Activated naive CD4-positive, alpha-beta T cell treated with anti-CD3 and anti-CD28 coated beads, Interleukin-2, amount 50 U/mL, for 24 hours (primary cell): ENCODE measurements at regions not wholly inside any gene's neighbourhood (a gene's known extent, or its start where the extent isn't known, plus 50 kb on each side); places are given as distances from the start of the nearest gene placed in this dataset.

Source experiments
- H3K27ac Mint-ChIP-seq: one replicate; pipeline ENCODE4 v1.8.0; 2021; ENCODE audit warnings: mild to moderate bottlenecking, mixed read lengths
- H3K27me3 Mint-ChIP-seq: one replicate; pipeline ENCODE4 v1.8.0; 2021; ENCODE audit warnings: mixed read lengths
- H3K36me3 Mint-ChIP-seq: one replicate; pipeline ENCODE4 v1.8.0; 2021; ENCODE audit warnings: mixed read lengths
- H3K4me1 Mint-ChIP-seq: one replicate; pipeline ENCODE4 v1.8.0; 2021; ENCODE audit warnings: mixed read lengths
- H3K4me3 Mint-ChIP-seq: one replicate; pipeline ENCODE4 v1.8.0; 2021; ENCODE audit warnings: mild to moderate bottlenecking, mixed read lengths
- H3K9me3 Mint-ChIP-seq: one replicate; pipeline ENCODE4 v1.8.0; 2021; ENCODE audit warnings: mixed read lengths

- Mint-ChIP-seq H3K27me3 (peaks cover 3% of the 10 kb centered on the region), H3K27ac (no peak overlapping the region)
These were observed 135.9 kb downstream of the PAH start for GRCh38 chr12:102781117-102781516.

GRCh38 chr12:102776041-102776440, 141.0 kb downstream of the PAH start:
- H3K36me3 Mint-ChIP-seq: no peaks in the 10 kb centered on the region
- no peaks in the 10 kb centered on the region for H3K4me1 Mint-ChIP-seq
- no peak overlapping the region for H3K4me3 Mint-ChIP-seq
- no peak overlapping the region for H3K27ac Mint-ChIP-seq
- H3K27me3 Mint-ChIP-seq: no peaks in the 10 kb centered on the region
- H3K9me3 Mint-ChIP-seq: no peaks in the 10 kb centered on the region

More at GRCh38 chr12:102781117-102781516, 135.9 kb downstream of the PAH start:
- no peaks in the 10 kb centered on the region for H3K36me3 Mint-ChIP-seq
- H3K4me3 Mint-ChIP-seq: no peak overlapping the region
- H3K4me1 Mint-ChIP-seq: no peaks in the 10 kb centered on the region
- no peaks in the 10 kb centered on the region for H3K9me3 Mint-ChIP-seq

GRCh38 chr12:102769323-102769916, 147.6 kb downstream of the PAH start:
- H3K9me3 Mint-ChIP-seq: no peaks in the 10 kb centered on the region
- no peak overlapping the region for H3K4me3 Mint-ChIP-seq
- H3K27me3 Mint-ChIP-seq: peaks cover 2% of the 10 kb centered on the region
- no peak overlapping the region for H3K27ac Mint-ChIP-seq
- no peaks in the 10 kb centered on the region for H3K36me3 Mint-ChIP-seq
- no peaks in the 10 kb centered on the region for H3K4me1 Mint-ChIP-seq

- peaks cover 6% of the 10 kb centered on the region for H3K27me3 Mint-ChIP-seq
- no peak overlapping the region for H3K4me3 Mint-ChIP-seq
These were observed 150.1 kb downstream of the PAH start for GRCh38 chr12:102766961-102767360.

GRCh38 chr12:102765736-102766135, 151.3 kb downstream of the PAH start:
- Mint-ChIP-seq H3K27ac (no peak overlapping the region), H3K4me3 (no peak overlapping the region), H3K27me3 (peaks cover 6% of the 10 kb centered on the region), H3K36me3 (no peaks in the 10 kb centered on the region), H3K9me3 (no peaks in the 10 kb centered on the region), H3K4me1 (no peaks in the 10 kb centered on the region)

More at GRCh38 chr12:102766961-102767360, 150.1 kb downstream of the PAH start:
- H3K9me3 Mint-ChIP-seq: no peaks in the 10 kb centered on the region
- no peaks in the 10 kb centered on the region for H3K4me1 Mint-ChIP-seq
- H3K27ac Mint-ChIP-seq: no peak overlapping the region
- H3K36me3 Mint-ChIP-seq: no peaks in the 10 kb centered on the region

- no peaks in the 10 kb centered on the region for H3K36me3 Mint-ChIP-seq
- H3K4me1 Mint-ChIP-seq: no peaks in the 10 kb centered on the region
- H3K27me3 Mint-ChIP-seq: peaks cover 6% of the 10 kb centered on the region
- H3K27ac Mint-ChIP-seq: no peak overlapping the region
- no peak overlapping the region for H3K4me3 Mint-ChIP-seq
- H3K9me3 Mint-ChIP-seq: no peaks in the 10 kb centered on the region
These were observed 153.6 kb downstream of the PAH start for GRCh38 chr12:102763471-102763870.

GRCh38 chr12:102763061-102763460, 154.0 kb downstream of the PAH start:
- Mint-ChIP-seq H3K27ac (no peak overlapping the region), H3K9me3 (no peaks in the 10 kb centered on the region), H3K36me3 (no peaks in the 10 kb centered on the region), H3K4me1 (no peaks in the 10 kb centered on the region), H3K27me3 (peaks cover 6% of the 10 kb centered on the region), H3K4me3 (no peak overlapping the region)

- no peak overlapping the region for H3K4me3 Mint-ChIP-seq
- H3K36me3 Mint-ChIP-seq: no peaks in the 10 kb centered on the region
- peaks cover 3% of the 10 kb centered on the region for H3K27me3 Mint-ChIP-seq
- no peaks in the 10 kb centered on the region for H3K9me3 Mint-ChIP-seq
- H3K27ac Mint-ChIP-seq: no peak overlapping the region
- no peaks in the 10 kb centered on the region for H3K4me1 Mint-ChIP-seq
These were observed 156.7 kb downstream of the PAH start for GRCh38 chr12:102760322-102760721.

- no peaks in the 10 kb centered on the region for H3K4me1 Mint-ChIP-seq
- no peak overlapping the region for H3K4me3 Mint-ChIP-seq
- H3K27ac Mint-ChIP-seq: no peak overlapping the region
- peaks cover 3% of the 10 kb centered on the region for H3K27me3 Mint-ChIP-seq
- H3K36me3 Mint-ChIP-seq: no peaks in the 10 kb centered on the region
- no peaks in the 10 kb centered on the region for H3K9me3 Mint-ChIP-seq
These were observed 157.6 kb downstream of the PAH start for GRCh38 chr12:102759466-102759865.

GRCh38 chr12:102757882-102758226, 159.2 kb downstream of the PAH start:
- no peaks in the 10 kb centered on the region for H3K36me3 Mint-ChIP-seq
- no peaks in the 10 kb centered on the region for H3K4me1 Mint-ChIP-seq
- no peak overlapping the region for H3K4me3 Mint-ChIP-seq
- no peaks in the 10 kb centered on the region for H3K27me3 Mint-ChIP-seq
- no peaks in the 10 kb centered on the region for H3K9me3 Mint-ChIP-seq
- H3K27ac Mint-ChIP-seq: no peak overlapping the region

GRCh38 chr12:102757154-102757881, 159.7 kb downstream of the PAH start:
- Mint-ChIP-seq H3K27ac (no peak overlapping the region), H3K36me3 (no peaks in the 10 kb centered on the region), H3K4me3 (no peak overlapping the region), H3K9me3 (no peaks in the 10 kb centered on the region), H3K27me3 (peaks cover under 1% of the 10 kb centered on the region), H3K4me1 (no peaks in the 10 kb centered on the region)

GRCh38 chr12:102756530-102756929, 160.5 kb downstream of the PAH start:
- Mint-ChIP-seq H3K4me3 (no peak overlapping the region), H3K27me3 (peaks cover 2% of the 10 kb centered on the region), H3K27ac (no peak overlapping the region), H3K36me3 (no peaks in the 10 kb centered on the region), H3K4me1 (no peaks in the 10 kb centered on the region), H3K9me3 (no peaks in the 10 kb centered on the region)

- no peaks in the 10 kb centered on the region for H3K9me3 Mint-ChIP-seq
- no peaks in the 10 kb centered on the region for H3K4me1 Mint-ChIP-seq
- H3K27ac Mint-ChIP-seq: no peak overlapping the region
- H3K27me3 Mint-ChIP-seq: peaks cover 2% of the 10 kb centered on the region
- H3K36me3 Mint-ChIP-seq: no peaks in the 10 kb centered on the region
- no peak overlapping the region for H3K4me3 Mint-ChIP-seq
These were observed 161.8 kb downstream of the PAH start for GRCh38 chr12:102755266-102755665.

- no peak overlapping the region for H3K4me3 Mint-ChIP-seq
- H3K27me3 Mint-ChIP-seq: peaks cover 2% of the 10 kb centered on the region
- H3K36me3 Mint-ChIP-seq: no peaks in the 10 kb centered on the region
- H3K4me1 Mint-ChIP-seq: no peaks in the 10 kb centered on the region
- H3K27ac Mint-ChIP-seq: no peak overlapping the region
- no peaks in the 10 kb centered on the region for H3K9me3 Mint-ChIP-seq
These were observed 163.2 kb downstream of the PAH start for GRCh38 chr12:102753802-102754201.

- Mint-ChIP-seq H3K4me3 (no peak overlapping the region), H3K27me3 (peaks cover 2% of the 10 kb centered on the region), H3K36me3 (no peaks in the 10 kb centered on the region), H3K4me1 (no peaks in the 10 kb centered on the region), H3K9me3 (no peaks in the 10 kb centered on the region), H3K27ac (no peak overlapping the region)
These were observed 168.3 kb downstream of the PAH start for GRCh38 chr12:102748704-102749103.

- Mint-ChIP-seq H3K4me1 (no peaks in the 10 kb centered on the region), H3K27ac (no peak overlapping the region), H3K4me3 (no peak overlapping the region), H3K36me3 (no peaks in the 10 kb centered on the region), H3K27me3 (no peaks in the 10 kb centered on the region), H3K9me3 (no peaks in the 10 kb centered on the region)
These were observed 170.1 kb downstream of the PAH start for GRCh38 chr12:102746963-102747362.
